HUDEP-2 (cell line): ENCODE measurements at regions not wholly inside any gene's neighbourhood (a gene's known extent, or its start where the extent isn't known, plus 50 kb on each side); places are given as distances from the start of the nearest gene placed in this dataset.
A peak's percentile ranks its signal among the peaks of the same experiment; 100 is the strongest.
"Not testable (repeated sequence)": the region's sequence is repeated elsewhere in the genome, so short reads cannot be mapped to it uniquely, and the experiment has no call there.

Experiments
- DNase-seq, 76 experiments: peaks; one replicate each; lab custom pipeline; 2025; ENCODE audit not compliant: unreplicated experiment in 76 of 76; lab: John Stamatoyannopoulos, UW

DNA sequence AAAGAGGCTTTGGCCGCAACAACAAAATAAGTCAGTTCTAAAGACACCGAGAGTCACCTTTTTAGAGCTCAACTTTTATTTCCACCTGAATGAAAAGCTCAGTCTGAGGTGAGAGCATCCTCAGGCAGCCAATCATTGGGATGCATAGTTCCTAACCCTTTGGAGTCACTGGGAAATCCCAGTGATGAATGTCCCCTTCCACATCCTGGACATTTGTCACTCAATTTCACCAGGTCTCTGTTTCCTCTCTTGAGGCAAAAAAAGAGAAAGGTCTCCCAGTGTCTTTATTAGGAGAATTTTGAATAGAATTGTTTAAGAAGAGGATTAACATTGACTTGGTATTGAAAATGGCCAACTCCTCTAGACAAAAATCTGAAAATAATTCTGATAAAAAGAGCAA is 137.5 kb upstream of the SPRED1 start:
- no peak for DNase-seq

DNA sequence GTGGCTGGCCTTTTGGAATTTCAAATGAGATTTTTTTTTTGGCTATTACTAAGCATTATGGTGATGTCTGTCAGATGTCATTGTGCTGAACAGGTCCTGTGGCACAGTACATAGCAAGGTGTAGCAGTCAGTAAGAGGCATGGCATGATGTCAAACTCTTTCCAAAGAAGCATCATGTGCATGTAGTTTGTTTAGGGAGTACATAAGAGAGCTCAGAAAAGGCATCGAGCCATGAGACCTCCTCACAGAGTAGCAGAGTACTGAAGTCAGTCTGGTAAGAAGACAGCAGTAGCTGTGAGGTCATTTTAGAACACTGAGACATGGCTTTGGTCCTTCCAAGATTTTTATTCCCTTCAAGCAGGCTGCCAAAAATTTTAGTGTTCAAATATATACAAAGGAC is 134.9 kb upstream of the SPRED1 start:
- no peak for DNase-seq

DNA sequence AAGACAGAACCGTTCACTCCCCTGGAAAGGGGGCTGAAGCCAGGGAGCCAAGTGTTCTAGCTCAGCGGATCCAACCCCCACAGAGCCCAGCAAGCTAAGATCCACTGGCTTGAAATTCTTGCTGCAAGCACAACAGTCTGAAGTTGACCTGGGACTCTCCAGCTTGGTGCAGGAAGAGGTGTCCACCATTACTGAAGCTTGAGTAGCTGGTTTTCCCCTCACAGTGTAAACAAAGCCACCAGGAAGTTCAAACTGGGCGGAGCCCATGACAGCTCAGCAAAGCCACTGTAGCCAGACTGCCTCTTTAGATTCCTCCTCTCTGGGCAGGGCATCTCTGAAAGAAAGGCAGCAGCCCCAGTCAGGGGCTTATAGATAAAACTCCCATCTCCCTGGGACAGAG is 132.8 kb upstream of the SPRED1 start:
- peak in 2 of 76 experiments; percentile 5 to 12 for DNase-seq

DNA sequence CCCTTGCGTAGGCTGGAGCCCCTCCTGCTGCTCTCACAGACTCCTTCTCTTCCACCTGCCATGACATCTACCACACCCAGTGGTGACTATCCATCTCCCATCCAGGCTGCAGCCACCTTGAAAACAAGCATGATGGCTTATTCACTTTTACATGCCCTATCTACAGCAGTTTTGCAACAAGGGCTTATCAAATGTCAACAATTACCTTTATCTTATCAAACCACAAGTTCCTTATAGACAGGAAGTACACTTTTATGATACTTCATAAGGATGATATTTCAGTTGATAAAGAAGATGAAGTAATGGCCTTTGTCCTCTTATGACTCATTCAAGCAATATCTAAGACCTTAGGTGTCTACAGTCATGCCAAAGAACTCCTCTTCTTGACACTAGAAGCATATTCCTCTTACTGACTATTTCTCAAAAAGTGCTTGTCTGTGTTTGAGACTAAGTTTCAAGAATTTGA is 125.3 kb upstream of the SPRED1 start:
- DNase-seq = peak in 33 of 76 experiments; percentile 1 to 71 (median 39)

DNA sequence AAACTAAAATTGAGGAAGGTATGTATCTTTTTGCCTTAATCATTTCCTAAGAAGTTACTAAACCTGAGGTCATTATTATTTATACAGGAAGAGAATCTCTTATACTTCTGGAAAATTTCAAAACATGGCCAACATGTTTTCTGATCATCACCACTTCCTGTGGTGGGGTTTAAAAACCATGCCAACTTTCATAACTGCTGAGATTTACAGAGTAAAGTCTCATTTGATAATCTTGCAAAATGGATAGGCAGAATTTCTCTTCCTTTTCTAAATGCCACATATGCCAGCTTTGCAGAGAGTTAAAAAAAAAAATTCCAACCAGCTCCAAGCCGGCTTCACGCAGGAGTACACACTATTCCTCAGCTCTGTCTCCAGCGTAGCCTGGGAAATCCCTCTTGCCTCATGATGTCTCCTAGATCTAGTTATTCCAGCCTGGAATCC is 124.3 kb upstream of the SPRED1 start:
- no peak for DNase-seq

DNA sequence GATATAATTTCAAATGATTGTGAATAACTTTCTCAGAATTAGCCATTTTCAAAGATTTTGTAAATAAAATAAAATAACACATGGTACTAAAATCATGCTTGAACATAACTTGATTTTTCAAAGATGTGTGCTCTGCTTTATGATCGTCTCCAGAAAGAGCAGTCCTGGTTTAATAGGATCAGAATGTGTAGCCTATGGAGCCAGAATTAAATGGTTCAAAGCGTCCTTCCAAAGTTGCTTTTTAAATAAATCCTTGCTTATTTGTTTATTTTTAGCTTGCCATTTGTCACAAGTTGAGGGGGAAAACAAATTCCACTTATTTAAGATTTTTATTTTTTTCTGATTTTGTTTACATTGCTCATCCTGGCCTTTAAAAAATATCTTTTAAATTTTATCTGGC is 123.7 kb upstream of the SPRED1 start:
- no peak for DNase-seq

DNA sequence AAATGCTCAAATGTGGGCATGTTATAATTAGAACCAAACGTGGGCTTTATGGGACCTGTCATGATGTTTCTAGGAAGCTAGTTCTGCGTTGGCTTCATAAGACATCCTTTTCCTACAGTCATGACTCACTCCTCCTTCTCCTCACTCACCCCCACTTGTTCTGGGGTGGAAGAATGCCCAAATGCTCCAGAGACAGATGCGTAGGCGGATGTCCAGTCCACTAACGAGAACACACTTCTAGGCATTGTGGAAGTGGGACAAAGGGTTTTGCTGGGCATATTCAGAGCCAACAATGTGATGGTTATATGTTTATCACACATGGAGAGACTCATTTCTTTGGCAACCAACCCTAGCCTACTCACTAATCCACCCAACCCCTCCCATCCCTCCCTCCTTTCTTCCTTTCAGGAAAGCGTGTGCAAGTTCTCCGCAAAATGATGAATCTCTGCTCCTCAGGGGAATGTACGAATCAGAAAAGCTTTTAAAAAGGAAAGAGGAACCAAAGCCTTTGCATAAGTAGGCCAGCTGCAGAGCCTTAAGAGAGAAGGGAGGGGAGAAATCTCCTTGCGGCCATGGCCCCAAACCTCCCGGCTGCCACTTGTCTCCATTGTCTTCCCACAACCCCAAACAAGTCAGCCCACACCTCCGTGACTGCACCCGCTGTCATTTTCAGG is 123.0 kb upstream of the SPRED1 start:
- peak in 4 of 76 experiments; percentile 2 to 22 (median 10) for DNase-seq

DNA sequence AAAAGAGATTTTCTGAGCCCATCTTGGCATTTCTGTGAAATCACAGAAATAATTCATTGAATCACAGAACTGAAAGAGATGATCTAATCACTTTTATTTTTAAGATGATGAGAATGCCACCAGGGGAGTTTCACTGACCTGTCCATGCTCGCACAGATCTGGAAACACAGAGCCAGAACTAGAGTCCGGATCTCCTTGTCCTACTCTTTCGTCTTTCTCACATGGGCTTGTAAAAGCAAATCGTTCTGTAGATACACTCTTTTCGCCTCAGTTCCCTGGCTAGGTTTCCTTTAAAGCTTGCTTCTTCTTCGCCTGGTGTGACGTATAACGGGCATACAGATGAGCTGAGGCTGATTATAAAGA is 122.5 kb upstream of the SPRED1 start:
- DNase-seq = no peak

DNA sequence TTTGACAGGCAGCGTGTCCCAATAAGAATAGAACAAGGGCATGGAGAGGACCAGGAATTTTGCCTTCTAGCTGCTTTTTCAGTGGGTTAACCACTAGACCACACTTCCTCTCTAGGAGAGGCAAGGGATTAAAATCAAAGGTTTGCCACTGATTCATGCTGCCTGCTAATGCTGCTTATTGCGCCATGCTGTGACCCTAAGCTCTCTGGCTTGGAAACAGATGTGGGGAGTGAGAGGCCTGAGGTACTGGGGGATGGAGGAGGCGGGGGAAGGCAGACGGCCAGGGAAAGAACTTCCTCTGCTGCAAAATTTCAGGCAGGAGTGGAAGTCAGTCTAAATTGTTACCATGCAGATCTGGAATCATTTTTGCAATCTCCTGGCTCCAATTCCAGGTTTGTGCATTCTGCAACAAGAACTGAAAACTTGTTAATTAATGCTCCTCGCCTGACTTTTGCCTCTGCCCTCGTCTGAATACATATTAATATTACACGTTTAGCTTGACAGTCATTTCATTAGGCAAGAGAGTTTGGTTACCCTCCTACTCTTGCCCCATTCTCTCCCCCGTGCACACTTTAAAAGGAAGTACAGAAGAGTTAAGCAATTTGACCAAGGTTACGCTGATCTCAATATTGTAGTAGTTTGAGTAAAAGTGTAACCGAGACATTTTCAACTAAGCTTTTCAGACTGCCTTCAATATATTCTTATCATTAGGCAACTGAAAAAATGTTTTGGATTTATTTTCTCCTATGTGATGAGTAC is 121.7 kb upstream of the SPRED1 start:
- DNase-seq = no peak

DNA sequence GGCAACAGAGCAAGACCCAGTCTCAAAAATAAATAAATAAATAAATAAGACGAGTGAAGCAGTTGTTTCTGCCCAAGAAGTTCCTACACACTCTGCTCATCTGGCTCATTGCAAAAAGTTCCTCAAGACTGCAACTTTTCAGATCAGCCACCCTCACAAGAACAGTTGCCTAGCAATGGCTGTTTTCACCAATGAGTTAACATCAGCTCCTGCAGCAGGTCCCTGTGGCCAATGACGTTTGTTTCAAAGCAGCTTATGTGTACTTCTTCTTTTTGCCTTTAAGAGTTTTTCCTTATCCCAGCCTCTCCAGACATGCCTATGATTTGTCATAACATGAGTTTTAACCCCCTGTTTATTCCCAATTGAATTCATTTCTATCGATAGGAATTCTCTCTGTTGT is 118.4 kb upstream of the SPRED1 start:
- DNase-seq = peak in 1 of 76 experiments; percentile 1

DNA sequence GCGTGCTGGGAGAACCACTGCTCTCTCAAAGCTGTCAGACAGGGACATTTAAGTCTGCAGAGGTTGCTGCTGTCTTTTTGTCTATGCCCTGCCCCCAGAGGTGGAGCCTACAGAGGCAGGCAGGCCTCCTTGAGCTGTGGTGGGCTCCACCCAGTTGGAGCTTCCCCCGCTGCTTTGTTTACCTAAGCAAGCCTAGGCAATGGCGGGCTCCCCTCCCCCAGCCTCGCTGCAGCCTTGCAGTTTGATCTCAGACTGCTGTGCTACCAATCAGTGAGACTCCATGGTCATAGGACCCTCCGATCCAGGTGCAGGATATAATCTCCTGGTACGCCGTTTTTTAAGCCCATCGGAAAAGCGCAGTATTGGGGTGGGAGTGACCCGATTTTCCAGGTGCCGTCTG is 110.4 kb upstream of the SPRED1 start:
- not testable (repeated sequence) for DNase-seq

DNA sequence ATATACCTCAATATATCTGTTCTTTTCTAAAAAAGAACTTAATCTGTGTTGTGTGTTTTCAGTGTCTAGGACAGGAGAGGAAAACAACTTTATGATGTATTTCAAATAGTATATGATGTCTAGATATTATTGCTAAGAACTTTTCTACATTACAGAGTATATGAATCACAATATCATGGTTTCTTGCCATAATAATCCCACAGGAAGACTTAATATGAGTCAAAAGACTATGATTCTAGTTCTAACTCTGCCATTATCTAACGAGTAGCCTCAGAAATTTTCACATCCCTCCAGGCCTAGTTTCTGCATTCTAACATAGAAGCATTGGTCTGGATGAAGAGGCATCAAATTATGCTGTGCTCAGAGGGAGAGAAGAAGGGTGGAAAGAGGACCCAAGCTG is 107.7 kb upstream of the SPRED1 start:
- DNase-seq = no peak

DNA sequence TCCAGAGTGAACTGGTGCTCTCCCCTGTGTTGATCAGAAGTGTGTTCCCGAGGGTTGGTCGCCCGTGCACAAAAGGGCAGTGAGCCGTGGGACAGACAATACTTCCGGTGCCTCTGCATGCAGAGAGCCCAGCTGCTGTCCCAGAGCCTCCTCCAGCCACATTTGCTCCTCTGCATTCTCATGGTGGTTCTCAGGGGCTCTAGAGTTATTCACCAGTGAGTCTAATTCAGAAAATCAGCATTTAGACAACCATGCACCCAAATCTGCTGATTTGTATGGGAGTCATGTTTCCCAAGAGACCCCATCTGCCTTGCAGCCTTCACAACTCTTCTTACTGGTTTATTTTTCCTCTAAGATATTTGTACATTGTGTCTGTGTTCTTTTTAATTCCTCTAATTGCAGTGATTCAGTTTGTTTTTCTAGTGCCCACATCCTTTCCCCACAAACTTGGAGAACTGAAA is 107.0 kb upstream of the SPRED1 start:
- no peak for DNase-seq

DNA sequence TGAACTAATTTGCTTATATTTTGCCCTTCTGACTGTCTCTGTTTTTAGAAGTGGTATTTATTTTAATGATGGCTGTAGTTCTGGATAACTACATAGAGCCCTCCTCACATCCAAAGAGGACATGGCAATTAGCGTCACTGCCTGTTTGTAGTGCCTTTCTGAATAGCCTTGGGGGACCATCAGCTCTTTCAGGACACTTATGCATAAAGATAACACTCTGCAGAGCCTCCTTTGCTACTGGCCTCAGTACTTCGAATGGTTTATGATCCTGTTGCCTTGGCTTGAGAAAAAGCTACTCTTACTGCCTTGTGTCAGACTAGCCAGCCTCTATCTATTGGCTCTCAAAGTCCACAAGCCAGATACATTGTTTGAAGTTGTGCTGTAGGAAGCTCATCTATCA is 105.4 kb upstream of the SPRED1 start:
- DNase-seq = no peak

DNA sequence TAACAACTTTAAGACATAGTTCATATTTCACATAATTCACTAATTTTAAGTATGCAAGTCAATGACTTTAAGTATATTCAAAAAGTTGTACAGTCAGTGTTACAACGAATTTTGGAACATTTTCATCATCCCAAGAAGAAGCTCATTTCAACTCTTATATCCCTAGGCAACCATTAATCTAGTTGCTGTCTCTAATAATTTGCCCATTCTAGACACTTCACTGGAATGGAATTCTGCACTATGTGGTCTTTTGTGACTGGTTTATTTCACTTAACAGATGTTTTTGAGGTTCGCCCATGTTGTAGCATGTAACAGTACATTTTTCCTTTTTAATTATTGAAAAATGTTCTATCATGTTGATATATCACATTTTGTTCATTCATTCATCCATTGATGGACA is 104.2 kb upstream of the SPRED1 start:
- no peak for DNase-seq

DNA sequence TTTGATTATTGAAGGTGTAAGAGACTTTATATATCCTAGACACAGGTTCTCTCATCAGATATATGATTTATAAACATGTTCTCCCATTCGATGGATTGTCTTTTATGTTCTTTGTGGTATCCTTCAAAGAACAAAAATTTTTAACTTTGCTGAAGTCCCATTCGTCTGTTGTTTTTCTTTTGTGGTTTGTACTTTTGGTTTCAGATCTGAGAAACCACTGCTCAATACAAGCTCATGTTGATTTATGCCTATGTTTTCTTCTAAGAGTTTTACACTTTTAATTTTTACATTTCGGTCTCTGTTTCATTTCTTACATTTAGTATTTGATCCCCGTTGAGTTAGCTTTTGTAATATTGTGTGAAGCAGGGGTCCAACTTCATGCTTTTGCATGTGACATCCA is 103.3 kb upstream of the SPRED1 start:
- no peak for DNase-seq

DNA sequence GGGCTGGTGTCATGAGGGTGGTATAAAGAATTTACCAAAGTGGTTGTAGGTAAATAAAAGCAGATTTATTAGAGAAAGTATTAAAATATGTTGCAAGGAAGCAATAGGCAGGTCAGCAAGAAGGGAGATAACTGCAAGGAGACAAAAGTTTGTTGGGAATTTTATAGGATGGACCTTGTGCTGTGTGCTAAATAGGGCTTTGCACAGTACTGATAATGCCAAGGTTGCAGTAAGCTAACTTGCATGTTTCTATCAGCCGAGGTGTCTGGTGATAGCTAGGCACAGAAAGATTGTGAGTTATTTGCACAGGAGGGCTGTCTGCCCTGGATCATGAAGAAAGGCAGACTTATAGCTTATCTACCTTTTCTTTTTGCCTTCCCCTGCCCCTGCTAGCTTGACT is 102.5 kb upstream of the SPRED1 start:
- DNase-seq = no peak

DNA sequence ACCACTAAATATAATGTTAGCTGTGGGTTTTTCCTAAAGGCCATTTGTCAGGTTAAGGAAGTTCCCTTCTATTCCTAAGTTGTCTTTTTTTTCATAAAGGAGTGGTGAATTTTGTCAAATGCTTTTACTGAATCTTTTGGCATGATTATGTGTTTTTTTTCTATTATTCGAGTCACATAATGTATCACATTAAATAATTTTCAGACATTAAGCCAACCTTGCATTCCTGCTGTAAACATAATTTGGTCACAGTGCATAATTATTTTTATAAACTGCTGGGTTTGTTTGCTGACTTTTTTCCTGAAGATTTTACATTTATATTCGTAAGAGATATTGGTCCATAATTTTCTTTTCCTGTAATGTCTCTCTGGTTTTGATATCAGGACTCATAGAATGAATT is 101.8 kb upstream of the SPRED1 start:
- no peak for DNase-seq

DNA sequence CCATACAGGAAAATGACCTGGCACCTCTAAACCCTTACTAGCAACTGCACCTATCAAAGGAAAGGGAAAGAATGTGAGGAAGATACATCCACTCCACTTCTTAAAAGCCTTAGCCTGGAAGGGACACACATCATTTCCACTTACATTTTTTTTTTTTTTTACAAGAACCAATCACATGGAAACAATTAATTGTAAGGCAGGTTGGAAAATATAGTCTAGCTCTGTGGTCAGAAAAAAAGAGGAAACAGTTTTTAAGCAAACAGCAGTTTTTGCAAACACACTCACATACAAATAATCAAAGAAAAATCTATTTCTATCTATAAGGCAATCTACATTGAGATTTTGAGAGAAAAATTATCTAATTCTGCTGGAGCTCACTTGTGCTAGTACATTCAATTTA is 98.9 kb upstream of the SPRED1 start:
- DNase-seq = no peak

DNA sequence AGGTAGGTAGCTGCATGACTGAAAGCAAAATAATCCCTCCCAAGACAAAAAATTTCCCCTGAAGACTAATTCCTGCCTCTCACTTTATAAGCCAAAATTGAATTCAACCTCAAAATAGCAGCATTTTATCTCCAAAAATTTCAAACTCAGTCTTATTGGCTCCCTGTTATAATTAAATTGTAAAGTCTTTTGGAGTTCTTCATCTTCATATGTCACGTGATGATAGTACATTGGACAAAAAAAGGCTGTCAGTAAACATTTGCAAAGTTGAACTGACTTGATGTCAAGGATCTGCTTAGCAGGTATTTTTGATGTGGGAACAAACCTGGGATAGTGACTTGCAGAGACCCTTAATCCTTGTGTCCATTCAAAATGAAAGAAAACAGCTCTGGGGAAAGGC is 98.4 kb upstream of the SPRED1 start:
- no peak for DNase-seq

DNA sequence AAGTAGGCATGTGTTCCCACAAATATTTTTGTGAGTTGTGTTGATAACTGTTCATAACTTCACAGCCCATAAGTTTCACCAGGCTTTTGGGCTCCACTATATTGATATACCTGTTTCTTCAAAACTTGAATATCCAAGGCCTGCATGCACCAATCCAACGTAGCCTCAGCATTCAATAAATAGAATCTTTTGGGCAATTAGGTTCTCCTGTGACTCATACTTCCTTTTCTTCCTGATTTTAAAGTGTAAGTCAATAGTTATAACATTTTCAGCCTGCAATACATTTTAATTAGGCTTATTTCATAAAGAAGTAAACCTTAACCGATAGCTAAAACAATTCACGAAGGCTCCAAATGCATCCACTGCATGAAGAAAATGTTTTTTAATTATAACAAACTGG is 97.8 kb upstream of the SPRED1 start:
- DNase-seq = no peak

DNA sequence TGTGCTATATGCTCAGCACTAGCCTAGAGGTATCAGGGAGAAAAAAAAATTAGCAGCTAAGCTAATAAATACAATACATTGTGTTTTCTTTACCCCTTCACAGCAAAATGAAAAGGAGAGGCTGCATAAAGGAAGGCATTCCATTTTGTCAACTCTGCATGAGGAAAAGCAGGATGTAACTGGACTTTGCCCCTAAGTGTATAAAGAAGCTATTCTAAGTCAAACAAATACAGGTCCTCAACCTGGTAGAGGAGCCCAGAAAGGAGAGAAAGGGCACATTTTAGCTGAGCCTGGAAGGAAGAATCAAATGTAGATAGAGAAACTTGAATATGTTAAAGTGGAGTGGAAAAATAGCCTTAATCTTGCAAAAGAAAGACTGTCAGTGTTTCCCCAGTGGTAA is 89.0 kb upstream of the SPRED1 start:
- no peak for DNase-seq
